Karpas-422 (cell line): ENCODE measurements at regions not wholly inside any gene's neighbourhood (a gene's known extent, or its start where the extent isn't known, plus 50 kb on each side); places are given as distances from the start of the nearest gene placed in this dataset.

Source experiments
- DNase-seq: peaks from one replicate; pipeline ENCODE4 v3.0.0-alpha.2; 2015
- H2AFZ ChIP-seq: fragments of 200-600 bp; sonication (generic); 2 replicates; pipeline ENCODE4 v1.6.1; 2014; ENCODE audit warnings: antibody characterized with exemption, low read length, mixed read lengths
- H3K27ac ChIP-seq: fragments of 200-600 bp; sonication (generic); 2 replicates; pipeline ENCODE4 v1.5.1; 2014; ENCODE audit warnings: mild to moderate bottlenecking, low read length, moderate library complexity
- H3K27me3 ChIP-seq: fragments of 200-600 bp; sonication (generic); 2 replicates; pipeline ENCODE4 v1.6.1; 2014; ENCODE audit warnings: low read length, mixed read lengths
- H3K36me3 ChIP-seq: fragments of 200-600 bp; sonication (generic); 2 replicates; pipeline ENCODE4 v1.6.1; 2014; ENCODE audit warnings: low read length, mixed read lengths; ENCODE audit not compliant: insufficient read depth
- H3K4me1 ChIP-seq: fragments of 200-600 bp; sonication (generic); 2 replicates; pipeline ENCODE4 v1.6.1; 2014; ENCODE audit warnings: mild to moderate bottlenecking, low read length, mixed read lengths
- H3K4me2 ChIP-seq: fragments of 200-600 bp; sonication (generic); 2 replicates; pipeline ENCODE4 v1.6.1; 2014; ENCODE audit warnings: low read length, low read depth, mild to moderate bottlenecking; ENCODE audit not compliant: poor library complexity, severe bottlenecking
- H3K4me3 ChIP-seq: fragments of 200-600 bp; sonication (generic); 2 replicates; pipeline ENCODE4 v1.5.1; 2014; ENCODE audit warnings: mild to moderate bottlenecking, antibody characterized with exemption, low read length, mixed read lengths
- H3K79me2 ChIP-seq: fragments of 200-600 bp; sonication (generic); 2 replicates; pipeline ENCODE4 v1.6.1; 2014; ENCODE audit warnings: mild to moderate bottlenecking, low read length, mixed read lengths
- H3K9ac ChIP-seq: fragments of 200-600 bp; sonication (generic); 2 replicates; pipeline ENCODE4 v1.6.0; 2014; ENCODE audit warnings: low read length
- H3K9me2 ChIP-seq: fragments of 200-600 bp; sonication (generic), shearing (Covaris generic); replicated peaks from 2 replicates; pipeline ENCODE4 v1.6.0; 2014; ENCODE audit warnings: mild to moderate bottlenecking, low read length, moderate library complexity; ENCODE audit not compliant: insufficient read depth
- H3K9me3 ChIP-seq: fragments of 300-700, 200-600 bp; sonication (generic); 2 replicates; pipeline ENCODE4 v1.6.1; 2014; ENCODE audit warnings: low read length, mixed read lengths
- H4K20me1 ChIP-seq: fragments of 200-600 bp; sonication (generic); 2 replicates; pipeline ENCODE4 v1.6.1; 2014; ENCODE audit warnings: mild to moderate bottlenecking, antibody characterized with exemption, low read length, low read depth; ENCODE audit not compliant: insufficient read depth

DNA sequence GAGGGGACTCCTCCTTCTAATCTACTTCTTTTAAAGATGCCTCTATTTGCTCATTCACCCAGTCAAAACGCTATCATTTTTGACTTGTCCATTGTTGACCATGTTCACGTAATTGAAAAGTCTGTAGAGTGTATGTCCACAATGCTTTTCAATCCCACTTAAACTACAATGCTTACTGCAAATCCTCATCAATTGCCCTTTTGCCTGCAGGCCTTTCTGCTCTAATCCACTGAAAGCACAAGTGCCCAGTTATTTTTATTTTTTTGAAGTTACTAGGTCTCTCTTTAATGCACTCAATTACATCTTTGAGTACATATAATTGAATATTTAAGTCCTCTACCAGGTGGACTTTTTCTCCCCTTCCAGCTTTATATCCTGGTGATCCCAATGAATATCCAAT lies 437.4 kb downstream of the PDGFC start:
- no peak for DNase-seq
- Histone ChIP-seq H3K4me1 (no peaks in the 10 kb centered on the region), H3K27ac (no peak overlapping the region), H3K79me2 (no peaks in the 10 kb centered on the region), H3K9me3 (no peaks in the 10 kb centered on the region), H4K20me1 (no peaks in the 10 kb centered on the region), H3K4me2 (no peak overlapping the region), H2AFZ (no peak overlapping the region), H3K27me3 (no peaks in the 10 kb centered on the region), H3K9me2 (no peaks in the 10 kb centered on the region), H3K36me3 (no peaks in the 10 kb centered on the region), H3K4me3 (no peak overlapping the region), H3K9ac (no peak overlapping the region)

- no peak overlapping the region for H2AFZ ChIP-seq
- H3K79me2 ChIP-seq, result no peaks in the 10 kb centered on the region
- no peaks in the 10 kb centered on the region for H3K9me3 ChIP-seq
- no peak overlapping the region for H3K9ac ChIP-seq
- H3K9me2 ChIP-seq, result no peaks in the 10 kb centered on the region
- H3K27ac ChIP-seq, result no peak overlapping the region
- H3K36me3 ChIP-seq, result no peaks in the 10 kb centered on the region
- H3K27me3 ChIP-seq, result no peaks in the 10 kb centered on the region
- no peak overlapping the region for H3K4me2 ChIP-seq
- no peak overlapping the region for H3K4me3 ChIP-seq
- H4K20me1 ChIP-seq, result no peaks in the 10 kb centered on the region
- no peaks in the 10 kb centered on the region for H3K4me1 ChIP-seq
- no peak for DNase-seq
Measured at GRCh38 chr4:156528216-156528615, 443.4 kb downstream of the PDGFC start.

GRCh38 chr4:156527237-156527993 lies 444.2 kb downstream of the PDGFC start:
- H2AFZ ChIP-seq, result no peak overlapping the region
- H3K27me3 ChIP-seq, result no peaks in the 10 kb centered on the region
- no peaks in the 10 kb centered on the region for H3K9me3 ChIP-seq
- no peaks in the 10 kb centered on the region for H3K79me2 ChIP-seq
- H3K4me2 ChIP-seq, result no peak overlapping the region
- H3K27ac ChIP-seq, result no peak overlapping the region
- no peaks in the 10 kb centered on the region for H4K20me1 ChIP-seq
- H3K9ac ChIP-seq, result no peak overlapping the region
- no peaks in the 10 kb centered on the region for H3K9me2 ChIP-seq
- H3K36me3 ChIP-seq, result no peaks in the 10 kb centered on the region
- H3K4me3 ChIP-seq, result no peak overlapping the region
- no peak for DNase-seq
- H3K4me1 ChIP-seq, result no peaks in the 10 kb centered on the region

DNA sequence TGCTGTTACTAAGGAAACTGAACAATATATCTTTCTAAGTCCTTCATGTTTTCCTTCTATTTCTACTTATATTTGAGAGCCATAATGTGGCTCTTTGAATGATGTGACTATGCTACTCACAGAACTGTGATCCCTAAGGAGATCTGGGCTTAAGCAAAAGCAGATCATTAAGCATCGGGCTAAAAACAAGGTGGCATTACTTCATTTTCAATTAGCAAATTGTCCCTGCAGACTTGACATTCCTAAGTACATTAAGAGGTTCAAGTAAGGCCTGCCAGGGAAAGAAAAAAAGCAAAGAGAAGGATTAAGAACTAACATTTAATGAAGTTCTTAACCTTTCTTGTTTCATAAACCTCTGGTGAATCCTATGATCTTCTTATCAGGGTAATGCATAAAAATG lies 447.6 kb downstream of the PDGFC start:
- Histone ChIP-seq H3K27me3 (no peaks in the 10 kb centered on the region), H3K9ac (no peak overlapping the region), H3K4me1 (no peaks in the 10 kb centered on the region), H4K20me1 (no peaks in the 10 kb centered on the region), H3K4me3 (no peak overlapping the region), H3K9me3 (no peaks in the 10 kb centered on the region), H3K27ac (no peak overlapping the region), H3K36me3 (no peaks in the 10 kb centered on the region), H3K9me2 (no peaks in the 10 kb centered on the region), H3K79me2 (no peaks in the 10 kb centered on the region), H2AFZ (no peak overlapping the region), H3K4me2 (no peak overlapping the region)
- no peak for DNase-seq

- no peak for DNase-seq
- H3K9me2 ChIP-seq, result no peaks in the 10 kb centered on the region
- no peaks in the 10 kb centered on the region for H3K79me2 ChIP-seq
- no peaks in the 10 kb centered on the region for H4K20me1 ChIP-seq
- H3K9ac ChIP-seq, result no peak overlapping the region
- no peak overlapping the region for H3K27ac ChIP-seq
- H2AFZ ChIP-seq, result no peak overlapping the region
- H3K9me3 ChIP-seq, result no peaks in the 10 kb centered on the region
- H3K4me3 ChIP-seq, result no peak overlapping the region
- no peaks in the 10 kb centered on the region for H3K36me3 ChIP-seq
- no peak overlapping the region for H3K4me2 ChIP-seq
- no peaks in the 10 kb centered on the region for H3K27me3 ChIP-seq
- no peaks in the 10 kb centered on the region for H3K4me1 ChIP-seq
Measured at GRCh38 chr4:156523492-156523891, 448.1 kb downstream of the PDGFC start.

- Histone ChIP-seq H3K4me1 (no peaks in the 10 kb centered on the region), H3K79me2 (no peaks in the 10 kb centered on the region), H3K36me3 (no peaks in the 10 kb centered on the region), H4K20me1 (no peaks in the 10 kb centered on the region), H2AFZ (no peak overlapping the region), H3K9me3 (no peaks in the 10 kb centered on the region), H3K4me3 (no peak overlapping the region), H3K9me2 (no peaks in the 10 kb centered on the region), H3K9ac (no peak overlapping the region), H3K4me2 (no peak overlapping the region), H3K27me3 (no peaks in the 10 kb centered on the region), H3K27ac (no peak overlapping the region)
- no peak for DNase-seq
Measured at GRCh38 chr4:156521631-156522030, 450.0 kb downstream of the PDGFC start.

DNA sequence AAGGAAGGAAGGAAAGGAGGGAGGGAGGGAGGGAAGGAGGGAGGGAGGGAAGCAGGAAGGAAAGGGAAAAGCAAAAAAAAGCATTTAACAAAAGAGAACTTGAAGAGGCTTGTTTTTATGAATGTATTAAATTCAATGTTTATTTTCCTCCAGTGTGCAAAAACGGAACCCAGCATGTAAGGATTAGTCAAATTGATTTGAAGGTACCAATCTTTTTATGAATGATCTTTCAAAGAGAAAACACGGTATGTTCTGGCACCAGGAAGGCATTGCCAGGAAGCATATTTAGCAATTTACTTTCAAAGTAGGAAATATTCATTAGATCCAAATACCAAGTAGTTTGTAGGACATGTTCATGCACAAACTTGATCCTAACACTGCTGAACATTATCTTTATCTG lies 453.6 kb downstream of the PDGFC start:
- H3K4me3 ChIP-seq, result no peak overlapping the region
- H3K27ac ChIP-seq, result no peak overlapping the region
- no peaks in the 10 kb centered on the region for H3K9me3 ChIP-seq
- H3K27me3 ChIP-seq, result no peaks in the 10 kb centered on the region
- H3K79me2 ChIP-seq, result no peaks in the 10 kb centered on the region
- H3K9me2 ChIP-seq, result no peaks in the 10 kb centered on the region
- H4K20me1 ChIP-seq, result no peaks in the 10 kb centered on the region
- no peak overlapping the region for H3K4me2 ChIP-seq
- no peaks in the 10 kb centered on the region for H3K36me3 ChIP-seq
- H3K4me1 ChIP-seq, result no peaks in the 10 kb centered on the region
- no peak overlapping the region for H2AFZ ChIP-seq
- no peak for DNase-seq
- no peak overlapping the region for H3K9ac ChIP-seq

- no peaks in the 10 kb centered on the region for H3K79me2 ChIP-seq
- H2AFZ ChIP-seq, result no peak overlapping the region
- H3K9me3 ChIP-seq, result no peaks in the 10 kb centered on the region
- H3K9me2 ChIP-seq, result no peaks in the 10 kb centered on the region
- no peaks in the 10 kb centered on the region for H4K20me1 ChIP-seq
- H3K27me3 ChIP-seq, result no peaks in the 10 kb centered on the region
- H3K4me1 ChIP-seq, result no peaks in the 10 kb centered on the region
- H3K9ac ChIP-seq, result no peak overlapping the region
- no peak overlapping the region for H3K4me3 ChIP-seq
- no peaks in the 10 kb centered on the region for H3K36me3 ChIP-seq
- H3K4me2 ChIP-seq, result no peak overlapping the region
- no peak overlapping the region for H3K27ac ChIP-seq
- DNase-seq, result no peak
Measured at GRCh38 chr4:156517546-156517945, 454.1 kb downstream of the PDGFC start.
